ENCODE measurements at regions not wholly inside any gene's neighbourhood (a gene's known extent, or its start where the extent isn't known, plus 50 kb on each side); places are given as distances from the start of the nearest gene placed in this dataset.
A peak's percentile ranks its signal among the peaks of the same experiment; 100 is the strongest.

DNA sequence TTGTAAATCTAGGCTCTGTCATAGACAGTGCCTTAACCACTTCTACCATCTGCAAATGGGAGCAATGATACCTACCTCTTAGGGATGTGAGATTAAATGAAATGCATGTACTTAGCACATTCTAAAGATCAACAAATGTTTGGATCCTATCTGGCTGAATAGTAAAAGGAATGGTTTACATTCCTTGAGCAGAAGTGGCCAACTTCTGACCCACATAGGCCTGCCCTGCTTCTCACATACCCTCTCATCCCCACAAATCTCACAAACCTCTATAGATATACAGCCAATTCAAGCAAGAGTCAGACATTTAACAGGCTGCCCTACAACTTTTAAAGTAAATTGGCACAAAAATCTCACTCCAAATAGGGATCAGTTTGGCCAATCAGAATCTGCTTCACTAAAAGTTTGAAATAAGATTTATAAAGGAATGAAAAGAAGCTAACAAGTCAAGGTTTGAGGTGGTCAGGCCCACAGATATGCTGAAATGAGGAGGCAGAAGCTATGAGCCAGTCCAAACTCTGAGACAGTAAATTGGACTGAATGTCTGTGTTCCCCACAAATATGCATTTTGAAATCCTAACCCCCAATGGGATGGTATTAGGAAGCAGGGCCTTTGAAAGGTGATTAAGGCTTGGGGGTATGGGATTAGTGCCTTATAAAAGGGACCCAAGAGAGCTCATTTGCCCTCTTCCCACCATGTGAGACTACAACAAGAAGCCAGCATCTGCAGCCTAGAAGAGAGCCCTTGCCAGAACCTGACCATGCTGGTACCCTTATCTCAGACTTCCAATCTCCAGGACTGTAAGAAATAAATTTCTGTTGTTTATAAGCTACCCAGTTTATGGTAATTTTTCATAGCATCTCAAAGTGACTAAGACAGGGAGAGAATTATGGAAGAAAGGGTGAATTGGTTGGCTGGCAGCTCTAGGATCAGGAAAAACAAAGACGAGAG is 227.8 kb upstream of the RBMS1 start:
- no peak overlapping the region for H3K4me3 ChIP-seq (ENCODE audit: low read depth, low read length)
- TF ChIP-seq, protein P1, sequence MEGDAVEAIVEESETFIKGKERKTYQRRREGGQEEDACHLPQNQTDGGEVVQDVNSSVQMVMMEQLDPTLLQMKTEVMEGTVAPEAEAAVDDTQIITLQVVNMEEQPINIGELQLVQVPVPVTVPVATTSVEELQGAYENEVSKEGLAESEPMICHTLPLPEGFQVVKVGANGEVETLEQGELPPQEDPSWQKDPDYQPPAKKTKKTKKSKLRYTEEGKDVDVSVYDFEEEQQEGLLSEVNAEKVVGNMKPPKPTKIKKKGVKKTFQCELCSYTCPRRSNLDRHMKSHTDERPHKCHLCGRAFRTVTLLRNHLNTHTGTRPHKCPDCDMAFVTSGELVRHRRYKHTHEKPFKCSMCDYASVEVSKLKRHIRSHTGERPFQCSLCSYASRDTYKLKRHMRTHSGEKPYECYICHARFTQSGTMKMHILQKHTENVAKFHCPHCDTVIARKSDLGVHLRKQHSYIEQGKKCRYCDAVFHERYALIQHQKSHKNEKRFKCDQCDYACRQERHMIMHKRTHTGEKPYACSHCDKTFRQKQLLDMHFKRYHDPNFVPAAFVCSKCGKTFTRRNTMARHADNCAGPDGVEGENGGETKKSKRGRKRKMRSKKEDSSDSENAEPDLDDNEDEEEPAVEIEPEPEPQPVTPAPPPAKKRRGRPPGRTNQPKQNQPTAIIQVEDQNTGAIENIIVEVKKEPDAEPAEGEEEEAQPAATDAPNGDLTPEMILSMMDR (conservative IDR thresholded peaks at IDR 0.05; ENCODE audit: low read depth, low read length) = no peak
- DNase-seq (ENCODE audit: low read depth) = peak; percentile 14

DNA sequence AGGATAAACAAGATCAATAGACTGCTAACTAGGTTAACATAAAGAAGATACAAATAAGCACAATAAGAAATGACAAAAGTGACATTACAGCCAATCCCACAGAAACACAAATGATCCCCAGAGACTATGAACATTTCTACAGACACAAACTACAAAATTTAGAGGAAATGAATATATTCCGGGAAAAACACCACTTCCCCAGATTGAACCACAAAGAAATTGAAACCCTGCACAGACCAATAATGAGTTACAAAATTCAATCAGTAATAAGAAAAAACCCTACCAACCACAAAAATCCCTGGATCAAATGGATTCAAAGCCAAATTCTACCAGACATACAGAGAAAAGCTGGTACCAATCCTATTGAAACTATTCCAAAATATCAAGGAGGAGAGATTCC is 232.4 kb upstream of the RBMS1 start:
- TF ChIP-seq, protein P1 (conservative IDR thresholded peaks at IDR 0.05; ENCODE audit: low read depth, low read length) = no peak
- H3K4me3 ChIP-seq (ENCODE audit: low read depth, low read length) = no peak overlapping the region
- DNase-seq (ENCODE audit: low read depth) = no peak

DNA sequence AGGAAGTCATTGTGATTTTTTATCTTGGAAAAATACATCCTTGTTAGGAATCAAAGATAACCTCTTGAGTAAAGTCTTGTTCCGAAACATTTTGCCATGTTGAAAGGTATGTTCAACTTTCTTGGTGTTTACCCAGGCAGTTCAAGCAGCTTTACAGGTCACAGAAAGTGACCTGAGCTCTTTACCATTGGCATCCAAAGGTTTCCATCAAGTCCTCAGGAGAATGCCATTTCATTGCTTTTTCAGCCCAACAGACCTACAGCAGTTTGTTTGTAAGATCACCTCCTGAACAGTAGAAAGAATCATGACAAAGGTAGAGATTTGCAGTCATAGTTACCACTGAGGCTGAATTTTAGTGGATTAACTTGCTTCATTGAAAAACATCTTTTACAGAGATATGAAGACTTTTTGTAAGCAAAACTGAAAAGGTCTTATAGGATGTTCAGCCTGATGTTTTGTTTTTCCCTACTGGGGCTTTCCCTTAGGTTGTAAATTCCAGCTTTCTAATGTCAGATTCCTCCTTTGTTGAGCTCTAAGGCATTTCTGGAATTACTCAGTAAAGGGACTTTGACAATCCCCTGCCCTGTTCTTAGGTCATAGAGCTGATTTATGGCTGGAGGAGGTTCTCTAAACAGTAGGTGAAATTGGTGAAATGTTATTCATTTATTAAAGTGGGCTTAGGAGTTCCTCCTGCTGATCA is 236.8 kb upstream of the RBMS1 start:
- DNase-seq (ENCODE audit: low read depth) = no peak

DNA sequence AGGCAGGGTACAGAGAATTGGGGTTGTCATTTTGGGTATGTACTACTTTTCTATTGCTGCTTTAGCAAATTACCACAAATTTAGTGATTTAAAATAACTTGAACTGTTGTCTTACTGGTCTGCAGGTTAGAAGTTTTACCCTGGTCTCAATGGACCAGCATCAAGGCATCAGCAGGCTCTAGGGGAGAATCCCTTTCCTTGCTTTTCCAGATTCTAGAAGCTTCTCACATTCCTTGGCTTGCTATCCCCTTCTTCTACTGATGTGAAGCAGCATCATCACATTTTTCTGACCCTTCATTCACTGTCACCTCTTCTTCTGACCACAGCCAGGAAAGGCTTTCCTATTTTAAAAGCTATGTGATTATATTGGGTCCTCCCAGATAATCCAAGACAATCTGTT is 237.8 kb upstream of the RBMS1 start:
- H3K4me3 ChIP-seq (ENCODE audit: low read depth, low read length) = no peak overlapping the region
- TF ChIP-seq, protein P1 (conservative IDR thresholded peaks at IDR 0.05; ENCODE audit: low read depth, low read length) = no peak
- DNase-seq (ENCODE audit: low read depth) = no peak

More for the DNA sequence above, 236.8 kb upstream of the RBMS1 start:
- no peak overlapping the region for H3K4me3 ChIP-seq (ENCODE audit: low read depth, low read length)
- TF ChIP-seq, protein P1 (conservative IDR thresholded peaks at IDR 0.05; ENCODE audit: low read depth, low read length) = no peak

DNA sequence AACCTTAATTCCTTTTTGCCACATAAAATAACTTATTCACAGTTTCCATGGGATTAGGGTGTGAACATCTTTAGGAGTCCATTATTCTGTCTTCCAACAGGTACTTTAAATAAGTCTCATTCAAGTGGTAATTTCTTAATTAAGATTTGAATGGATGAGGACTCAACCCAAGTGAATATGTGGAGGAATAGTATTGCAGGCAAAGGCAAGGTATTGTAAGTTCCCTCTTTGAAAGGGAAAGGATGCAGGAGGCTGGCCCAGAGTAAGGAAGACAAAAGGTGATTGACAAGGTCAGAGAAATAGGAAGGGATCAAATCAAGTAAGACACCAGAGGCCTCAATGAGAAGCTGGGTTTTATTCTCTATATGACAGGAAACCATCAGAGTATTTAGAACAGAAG is 238.2 kb upstream of the RBMS1 start:
- TF ChIP-seq, protein P1 (conservative IDR thresholded peaks at IDR 0.05; ENCODE audit: low read depth, low read length) = no peak
- DNase-seq (ENCODE audit: low read depth) = no peak
- H3K4me3 ChIP-seq (ENCODE audit: low read depth, low read length) = no peak overlapping the region

DNA sequence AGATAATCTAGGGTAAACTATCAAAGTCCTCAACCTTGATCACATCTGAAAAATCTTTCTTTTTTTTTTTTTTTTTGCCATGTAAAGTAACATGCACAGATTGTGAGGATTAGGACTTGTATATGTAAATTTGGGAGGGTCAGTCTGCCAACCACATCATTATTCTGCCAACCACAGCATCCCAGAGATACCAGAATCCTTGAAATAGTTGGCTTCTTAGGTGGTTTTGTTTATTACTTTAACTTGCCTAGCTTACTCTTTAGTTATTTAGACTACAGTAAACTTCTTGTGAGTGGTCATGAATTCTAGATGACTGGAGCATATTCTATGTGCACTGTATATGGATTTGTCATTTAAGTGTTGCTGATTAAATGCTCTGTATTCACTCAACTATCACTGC is 242.1 kb upstream of the RBMS1 start:
- TF ChIP-seq, protein P1 (conservative IDR thresholded peaks at IDR 0.05; ENCODE audit: low read depth, low read length) = no peak
- no peak overlapping the region for H3K4me3 ChIP-seq (ENCODE audit: low read depth, low read length)
- DNase-seq (ENCODE audit: low read depth) = no peak

Measured in choroid plexus epithelial cell (primary cell).